Mammary epithelial cell (primary cell): ENCODE measurements at regions not wholly inside any gene's neighbourhood (a gene's known extent, or its start where the extent isn't known, plus 50 kb on each side); places are given as distances from the start of the nearest gene placed in this dataset.

Source experiments
- CTCF ChIP-seq, 2 donors: IDR thresholded peaks in 1 of 2; conservative IDR thresholded peaks in 1 of 2; 2 replicates each; pipeline ENCODE4 v1.5.1; 2011 to 2012; ENCODE audit warnings: inconsistent platforms in 2 of 2, low read length in 2 of 2, mild to moderate bottlenecking in 2 of 2, control low read depth in 1 of 2, low read depth in 1 of 2; ENCODE audit not compliant: insufficient read depth in 1 of 2; ENCODE audit errors: extremely low read depth in 1 of 2
- EZH2 ChIP-seq: IDR thresholded peaks from 2 replicates; pipeline ENCODE4 v1.6.1; 2012; ENCODE audit warnings: low read length, inconsistent platforms, borderline replicate concordance

- TF ChIP-seq CTCF (conservative IDR thresholded peaks at IDR 0.05 in 1 of 2, IDR thresholded peaks at IDR 0.05 in 1 of 2; ENCODE audit: extremely low read depth in 1 of 2, insufficient read depth in 1 of 2, low read depth in 1 of 2, low read length in 2 of 2) (no peak), EZH2 (no peak)
Measured at GRCh38 chrX:68997911-68998310, 167.3 kb downstream of the PJA1 start.
